ENCODE measurements at regions not wholly inside any gene's neighbourhood (a gene's known extent, or its start where the extent isn't known, plus 50 kb on each side); places are given as distances from the start of the nearest gene placed in this dataset.

GRCh38 chr1:201619513-201619912 lies 80.6 kb downstream of the NAV1 start (continued):
- TF ChIP-seq CREB1 (CRISPR knock-in tag; IDR thresholded peaks at IDR 0.05; ENCODE audit: low read depth) (no peak), ZNF462 (CRISPR knock-in tag; IDR thresholded peaks at IDR 0.05) (no peak), EZH2phosphoT487 (IDR thresholded peaks at IDR 0.05; ENCODE audit: unreplicated experiment) (no peak), ZNF331 (CRISPR knock-in tag; IDR thresholded peaks at IDR 0.05; ENCODE audit: low read depth) (no peak)

GRCh38 chr1:201622353-201622752 lies 83.4 kb downstream of the NAV1 start:
- Mint-ChIP-seq H3K36me3 (ENCODE audit: low read depth) (no peaks in the 10 kb centered on the region), H3K27me3 (ENCODE audit: insufficient read depth, low read depth, poor library complexity) (peaks cover 7% of the 10 kb centered on the region), H3K4me1 (peaks cover 26% of the 10 kb centered on the region), H3K27ac (no peak overlapping the region), H3K4me3 (no peak overlapping the region), H3K9me3 (no peaks in the 10 kb centered on the region)
- H3K4me1 ChIP-seq (ENCODE audit: insufficient read depth) = peaks cover 17% of the 10 kb centered on the region; the same call in 1 of the 2 replicates
- no peaks in the 10 kb centered on the region for H4K20me1 ChIP-seq (replicated peaks; ENCODE audit: insufficient read depth)
- no peak overlapping the region for H3K4me2 ChIP-seq
- no peaks in the 10 kb centered on the region for H3F3A ChIP-seq (replicated peaks; ENCODE audit: low read depth)
- ATAC-seq (no peak), DNase-seq (ENCODE audit: low spot score) (no peak)
- H3K27me3 ChIP-seq (ENCODE audit: insufficient read depth) = no peaks in the 10 kb centered on the region
- no peaks in the 10 kb centered on the region for H3K36me3 ChIP-seq (ENCODE audit: insufficient read depth)
- TF ChIP-seq STAT1 (IDR thresholded peaks at IDR 0.05; ENCODE audit: unreplicated experiment) (no peak), NANOG (IDR thresholded peaks at IDR 0.05; ENCODE audit: borderline replicate concordance) (no peak), CTCF (conservative IDR thresholded peaks at IDR 0.05; ENCODE audit: low read depth in 2 of 2) (no peak), ZNF114 (CRISPR knock-in tag; IDR thresholded peaks at IDR 0.05) (no peak), CREB1 (CRISPR knock-in tag; IDR thresholded peaks at IDR 0.05; ENCODE audit: low read depth) (no peak), ETS1 (IDR thresholded peaks at IDR 0.05) (no peak)
- 0 out of 2 replicates have a peak, but pooled peaks cover 5% of the 10 kb centered on the region for H3K9me2 ChIP-seq (ENCODE audit: insufficient read depth)
- H2AFZ ChIP-seq = no peak overlapping the region
- no peaks in the 10 kb centered on the region for H3K79me2 ChIP-seq (replicated peaks; ENCODE audit: insufficient read depth)
- no peak overlapping the region for H3K27ac ChIP-seq (ENCODE audit: low read depth)
- no peak overlapping the region for H3K4me3 ChIP-seq
